WTC11 (cell line): ENCODE measurements at regions not wholly inside any gene's neighbourhood (a gene's known extent, or its start where the extent isn't known, plus 50 kb on each side); places are given as distances from the start of the nearest gene placed in this dataset.

Experiments
- ATAC-seq: fragments of 200-7000 bp; cut with Tn5 transposase; 2 replicates; pipeline ENCODE4 v1.10.0; 2021; ENCODE audit warnings: mild to moderate bottlenecking, moderate library complexity
- CTCF ChIA-PET: fragments of 300-600 bp; sonication (Branson Sonifier 250); formaldehyde crosslinking; loops from one replicate; lab custom pipeline; 2021; ENCODE audit warnings: antibody characterized with exemption; lab: Charles Lee
- POLR2A ChIA-PET: fragments of 350-600 bp; sonication (Branson Sonifier 250); formaldehyde crosslinking; loops from one replicate; lab custom pipeline; 2021; ENCODE audit warnings: antibody characterized with exemption; lab: Charles Lee
- DNase-seq: peaks from one replicate; pipeline ENCODE4 v3.0.0; 2021; ENCODE audit warnings: low spot score
- H3K27ac Mint-ChIP-seq: 2 replicates; pipeline ENCODE4 v1.8.0; 2021; ENCODE audit warnings: mixed read lengths
- H3K27me3 Mint-ChIP-seq: 2 replicates; pipeline ENCODE4 v1.8.0; 2021; ENCODE audit warnings: low read depth, mild to moderate bottlenecking, moderate library complexity, mixed read lengths
- H3K36me3 Mint-ChIP-seq: 2 replicates; pipeline ENCODE4 v1.8.0; 2021; ENCODE audit warnings: mixed read lengths
- H3K4me1 Mint-ChIP-seq: 2 replicates; pipeline ENCODE4 v1.8.0; 2022; ENCODE audit warnings: mixed read lengths
- H3K4me3 Mint-ChIP-seq: 2 replicates; pipeline ENCODE4 v1.8.0; 2021; ENCODE audit warnings: mild to moderate bottlenecking, moderate library complexity, mixed read lengths
- H3K9me3 Mint-ChIP-seq: 2 replicates; pipeline ENCODE4 v1.8.0; 2021; ENCODE audit warnings: mixed read lengths
- ATF1 ChIP-seq: sonication (generic); formaldehyde crosslinking; IDR thresholded peaks from 2 replicates; pipeline ENCODE4 v1.8.1; 2023; ENCODE audit warnings: mild to moderate bottlenecking, moderate library complexity, missing genetic modification reagents
- CREM ChIP-seq: sonication (generic); formaldehyde crosslinking; IDR thresholded peaks from 2 replicates; pipeline ENCODE4 v1.8.1; 2022; ENCODE audit warnings: mild to moderate bottlenecking, missing genetic modification reagents, moderate library complexity
- EMX1 ChIP-seq: fragments of 250-450 bp; sonication (Bioruptor Pico); IDR thresholded peaks from 2 replicates; pipeline ENCODE4 v1.8.0; 2021; ENCODE audit warnings: mild to moderate bottlenecking
- ESRRA ChIP-seq: sonication (generic); formaldehyde crosslinking; IDR thresholded peaks from 2 replicates; pipeline ENCODE4 v1.8.1; 2022; ENCODE audit warnings: mild to moderate bottlenecking, missing genetic modification reagents, borderline replicate concordance
- IRF2 ChIP-seq: sonication (generic); formaldehyde crosslinking; IDR thresholded peaks from 2 replicates; pipeline ENCODE4 v1.8.0; 2022; ENCODE audit warnings: low read depth, missing genetic modification reagents, borderline replicate concordance
- OVOL2 ChIP-seq: fragments of 250-450 bp; sonication (Bioruptor Pico); IDR thresholded peaks from 2 replicates; pipeline ENCODE4 v1.9.0; 2021; ENCODE audit warnings: mild to moderate bottlenecking, borderline replicate concordance
- RORB ChIP-seq: fragments of 250-450 bp; sonication (Bioruptor Pico); IDR thresholded peaks from 2 replicates; pipeline ENCODE4 v1.9.0; 2021; ENCODE audit warnings: mild to moderate bottlenecking
- SOX15 ChIP-seq: fragments of 250-450 bp; sonication (Bioruptor Pico); IDR thresholded peaks from 2 replicates; pipeline ENCODE4 v1.9.0; 2021; ENCODE audit warnings: mild to moderate bottlenecking
- SP1 ChIP-seq: sonication (generic); formaldehyde crosslinking; conservative IDR thresholded peaks from 2 replicates; pipeline ENCODE4 v1.8.1; 2022; ENCODE audit warnings: missing genetic modification reagents
- ZBTB21 ChIP-seq: sonication (generic); formaldehyde crosslinking; IDR thresholded peaks from 2 replicates; pipeline ENCODE4 v1.8.1; 2023; ENCODE audit warnings: mild to moderate bottlenecking, missing genetic modification reagents, borderline replicate concordance
- ZNF232 ChIP-seq: sonication (generic); formaldehyde crosslinking; IDR thresholded peaks from 2 replicates; pipeline ENCODE4 v1.8.0; 2022; ENCODE audit warnings: mild to moderate bottlenecking, missing genetic modification reagents
- ZNF416 ChIP-seq: fragments of 250-450 bp; sonication (Bioruptor Pico); IDR thresholded peaks from 2 replicates; pipeline ENCODE4 v1.9.0; 2021; ENCODE audit warnings: mild to moderate bottlenecking, inconsistent platforms
- ZNF671 ChIP-seq: fragments of 250-450 bp; sonication (Bioruptor Pico); IDR thresholded peaks from 2 replicates; pipeline ENCODE4 v1.8.0; 2021; ENCODE audit warnings: mild to moderate bottlenecking
- TF ChIP-seq, protein P1 (sequence below): fragments of 200-600 bp; IDR thresholded peaks from 2 replicates; pipeline ENCODE4 v1.8.0; 2022; ENCODE audit warnings: antibody characterized with exemption
- TF ChIP-seq, protein P2 (sequence below): fragments of 250-450 bp; sonication (Bioruptor Pico); IDR thresholded peaks from 2 replicates; pipeline ENCODE4 v1.9.0; 2021; ENCODE audit warnings: moderate library complexity, mild to moderate bottlenecking, inconsistent platforms, borderline replicate concordance
- TF ChIP-seq, protein P3 (sequence below): sonication (generic); formaldehyde crosslinking; conservative IDR thresholded peaks from 2 replicates; pipeline ENCODE4 v1.8.1; 2023; ENCODE audit warnings: mild to moderate bottlenecking, low read depth, missing genetic modification reagents, moderate library complexity
- TF ChIP-seq, protein P4 (sequence below): sonication (generic); formaldehyde crosslinking; IDR thresholded peaks from 2 replicates; pipeline ENCODE4 v1.8.1; 2022; ENCODE audit warnings: missing genetic modification reagents, borderline replicate concordance
- TF ChIP-seq, protein P5 (sequence below): sonication (generic); formaldehyde crosslinking; IDR thresholded peaks from 2 replicates; pipeline ENCODE4 v1.8.0; 2023; ENCODE audit warnings: missing genetic modification reagents
- TF ChIP-seq, protein P6 (sequence below): fragments of 250-450 bp; sonication (Bioruptor Pico); IDR thresholded peaks from 2 replicates; pipeline ENCODE4 v1.9.0; 2021; ENCODE audit warnings: mild to moderate bottlenecking, borderline replicate concordance

DNA sequence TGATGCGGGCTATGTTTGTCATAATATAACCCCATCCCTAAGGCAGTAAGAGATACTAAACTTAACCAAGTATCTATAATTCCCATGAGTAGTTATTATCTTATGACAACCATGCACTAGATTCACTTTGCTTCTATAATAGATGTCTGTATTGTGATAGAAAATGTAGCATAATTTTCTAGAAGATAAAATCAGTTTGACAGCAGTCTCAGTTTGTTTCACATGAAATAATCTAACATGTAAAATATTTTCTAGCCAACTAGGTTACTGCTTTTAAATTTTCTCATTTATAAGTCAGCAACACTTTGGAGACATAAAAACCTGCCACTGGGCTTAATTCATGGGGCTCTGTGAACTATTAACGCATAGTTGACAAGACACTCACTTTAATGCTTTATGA, 1410.7 kb upstream of the ATXN8OS start:
- Mint-ChIP-seq H3K27ac (no peak overlapping the region), H3K9me3 (no peaks in the 10 kb centered on the region), H3K4me3 (no peak overlapping the region), H3K4me1 (no peaks in the 10 kb centered on the region), H3K36me3 (no peaks in the 10 kb centered on the region), H3K27me3 (no peaks in the 10 kb centered on the region)
- ChIA-PET POLR2A (no interaction called here), CTCF (no interaction called here)
- TF ChIP-seq RORB (CRISPR knock-in tag) (no peak), ZNF671 (CRISPR knock-in tag) (no peak), ZNF232 (no peak), IRF2 (no peak), CREM (CRISPR knock-in tag) (no peak), ESRRA (CRISPR knock-in tag) (no peak), ZBTB21 (CRISPR knock-in tag) (no peak), EMX1 (CRISPR knock-in tag) (no peak), OVOL2 (no peak)
- TF ChIP-seq, protein P1, sequence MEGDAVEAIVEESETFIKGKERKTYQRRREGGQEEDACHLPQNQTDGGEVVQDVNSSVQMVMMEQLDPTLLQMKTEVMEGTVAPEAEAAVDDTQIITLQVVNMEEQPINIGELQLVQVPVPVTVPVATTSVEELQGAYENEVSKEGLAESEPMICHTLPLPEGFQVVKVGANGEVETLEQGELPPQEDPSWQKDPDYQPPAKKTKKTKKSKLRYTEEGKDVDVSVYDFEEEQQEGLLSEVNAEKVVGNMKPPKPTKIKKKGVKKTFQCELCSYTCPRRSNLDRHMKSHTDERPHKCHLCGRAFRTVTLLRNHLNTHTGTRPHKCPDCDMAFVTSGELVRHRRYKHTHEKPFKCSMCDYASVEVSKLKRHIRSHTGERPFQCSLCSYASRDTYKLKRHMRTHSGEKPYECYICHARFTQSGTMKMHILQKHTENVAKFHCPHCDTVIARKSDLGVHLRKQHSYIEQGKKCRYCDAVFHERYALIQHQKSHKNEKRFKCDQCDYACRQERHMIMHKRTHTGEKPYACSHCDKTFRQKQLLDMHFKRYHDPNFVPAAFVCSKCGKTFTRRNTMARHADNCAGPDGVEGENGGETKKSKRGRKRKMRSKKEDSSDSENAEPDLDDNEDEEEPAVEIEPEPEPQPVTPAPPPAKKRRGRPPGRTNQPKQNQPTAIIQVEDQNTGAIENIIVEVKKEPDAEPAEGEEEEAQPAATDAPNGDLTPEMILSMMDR: no peak
- TF ChIP-seq, protein P2, sequence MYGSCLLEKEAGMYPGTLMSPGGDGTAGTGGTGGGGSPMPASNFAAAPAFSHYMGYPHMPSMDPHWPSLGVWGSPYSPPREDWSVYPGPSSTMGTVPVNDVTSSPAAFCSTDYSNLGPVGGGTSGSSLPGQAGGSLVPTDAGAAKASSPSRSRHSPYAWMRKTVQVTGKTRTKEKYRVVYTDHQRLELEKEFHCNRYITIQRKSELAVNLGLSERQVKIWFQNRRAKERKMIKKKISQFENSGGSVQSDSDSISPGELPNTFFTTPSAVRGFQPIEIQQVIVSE (CRISPR knock-in tag): no peak
- TF ChIP-seq, protein P3, sequence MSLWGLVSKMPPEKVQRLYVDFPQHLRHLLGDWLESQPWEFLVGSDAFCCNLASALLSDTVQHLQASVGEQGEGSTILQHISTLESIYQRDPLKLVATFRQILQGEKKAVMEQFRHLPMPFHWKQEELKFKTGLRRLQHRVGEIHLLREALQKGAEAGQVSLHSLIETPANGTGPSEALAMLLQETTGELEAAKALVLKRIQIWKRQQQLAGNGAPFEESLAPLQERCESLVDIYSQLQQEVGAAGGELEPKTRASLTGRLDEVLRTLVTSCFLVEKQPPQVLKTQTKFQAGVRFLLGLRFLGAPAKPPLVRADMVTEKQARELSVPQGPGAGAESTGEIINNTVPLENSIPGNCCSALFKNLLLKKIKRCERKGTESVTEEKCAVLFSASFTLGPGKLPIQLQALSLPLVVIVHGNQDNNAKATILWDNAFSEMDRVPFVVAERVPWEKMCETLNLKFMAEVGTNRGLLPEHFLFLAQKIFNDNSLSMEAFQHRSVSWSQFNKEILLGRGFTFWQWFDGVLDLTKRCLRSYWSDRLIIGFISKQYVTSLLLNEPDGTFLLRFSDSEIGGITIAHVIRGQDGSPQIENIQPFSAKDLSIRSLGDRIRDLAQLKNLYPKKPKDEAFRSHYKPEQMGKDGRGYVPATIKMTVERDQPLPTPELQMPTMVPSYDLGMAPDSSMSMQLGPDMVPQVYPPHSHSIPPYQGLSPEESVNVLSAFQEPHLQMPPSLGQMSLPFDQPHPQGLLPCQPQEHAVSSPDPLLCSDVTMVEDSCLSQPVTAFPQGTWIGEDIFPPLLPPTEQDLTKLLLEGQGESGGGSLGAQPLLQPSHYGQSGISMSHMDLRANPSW (CRISPR knock-in tag): no peak
- TF ChIP-seq, protein P4, sequence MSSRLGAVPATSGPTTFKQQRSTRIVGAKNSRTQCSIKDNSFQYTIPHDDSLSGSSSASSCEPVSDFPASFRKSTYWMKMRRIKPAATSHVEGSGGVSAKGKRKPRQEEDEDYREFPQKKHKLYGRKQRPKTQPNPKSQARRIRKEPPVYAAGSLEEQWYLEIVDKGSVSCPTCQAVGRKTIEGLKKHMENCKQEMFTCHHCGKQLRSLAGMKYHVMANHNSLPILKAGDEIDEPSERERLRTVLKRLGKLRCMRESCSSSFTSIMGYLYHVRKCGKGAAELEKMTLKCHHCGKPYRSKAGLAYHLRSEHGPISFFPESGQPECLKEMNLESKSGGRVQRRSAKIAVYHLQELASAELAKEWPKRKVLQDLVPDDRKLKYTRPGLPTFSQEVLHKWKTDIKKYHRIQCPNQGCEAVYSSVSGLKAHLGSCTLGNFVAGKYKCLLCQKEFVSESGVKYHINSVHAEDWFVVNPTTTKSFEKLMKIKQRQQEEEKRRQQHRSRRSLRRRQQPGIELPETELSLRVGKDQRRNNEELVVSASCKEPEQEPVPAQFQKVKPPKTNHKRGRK: no peak
- TF ChIP-seq, protein P5, sequence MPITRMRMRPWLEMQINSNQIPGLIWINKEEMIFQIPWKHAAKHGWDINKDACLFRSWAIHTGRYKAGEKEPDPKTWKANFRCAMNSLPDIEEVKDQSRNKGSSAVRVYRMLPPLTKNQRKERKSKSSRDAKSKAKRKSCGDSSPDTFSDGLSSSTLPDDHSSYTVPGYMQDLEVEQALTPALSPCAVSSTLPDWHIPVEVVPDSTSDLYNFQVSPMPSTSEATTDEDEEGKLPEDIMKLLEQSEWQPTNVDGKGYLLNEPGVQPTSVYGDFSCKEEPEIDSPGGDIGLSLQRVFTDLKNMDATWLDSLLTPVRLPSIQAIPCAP: no peak
- DNase-seq (no peak), ATAC-seq (no peak)

DNA sequence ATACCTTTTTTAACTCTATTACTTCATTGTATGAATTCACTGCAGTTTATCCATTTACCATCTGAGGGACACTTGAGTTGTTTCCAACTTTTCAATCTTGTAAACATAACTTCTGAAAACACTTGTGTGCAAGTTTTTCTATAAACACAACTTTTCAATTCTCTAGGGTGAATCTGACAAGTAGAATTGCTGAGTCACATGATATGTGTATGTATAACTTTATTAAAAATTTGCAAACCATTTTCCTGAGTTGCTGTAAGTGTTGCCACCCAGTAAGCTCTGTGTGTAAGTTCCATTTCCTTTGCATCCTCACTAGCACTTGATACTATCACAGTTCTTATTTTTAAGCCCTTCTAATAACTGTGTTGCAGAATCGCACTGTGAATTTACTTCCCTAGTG, 1415.6 kb upstream of the ATXN8OS start:
- Mint-ChIP-seq H3K27ac (no peak overlapping the region), H3K9me3 (no peaks in the 10 kb centered on the region), H3K36me3 (no peaks in the 10 kb centered on the region), H3K4me1 (peaks cover 15% of the 10 kb centered on the region), H3K27me3 (no peaks in the 10 kb centered on the region), H3K4me3 (no peak overlapping the region)
- DNase-seq (no peak), ATAC-seq (no peak)
- TF ChIP-seq ATF1 (CRISPR knock-in tag): no peak
- TF ChIP-seq SP1 (CRISPR knock-in tag): no peak
- no peak for TF ChIP-seq SOX15
- no peak for TF ChIP-seq ZBTB21 (CRISPR knock-in tag)
- no peak for TF ChIP-seq ZNF416 (CRISPR knock-in tag)
- TF ChIP-seq CREM (CRISPR knock-in tag): no peak
- TF ChIP-seq, protein P4: no peak
- TF ChIP-seq, protein P6, sequence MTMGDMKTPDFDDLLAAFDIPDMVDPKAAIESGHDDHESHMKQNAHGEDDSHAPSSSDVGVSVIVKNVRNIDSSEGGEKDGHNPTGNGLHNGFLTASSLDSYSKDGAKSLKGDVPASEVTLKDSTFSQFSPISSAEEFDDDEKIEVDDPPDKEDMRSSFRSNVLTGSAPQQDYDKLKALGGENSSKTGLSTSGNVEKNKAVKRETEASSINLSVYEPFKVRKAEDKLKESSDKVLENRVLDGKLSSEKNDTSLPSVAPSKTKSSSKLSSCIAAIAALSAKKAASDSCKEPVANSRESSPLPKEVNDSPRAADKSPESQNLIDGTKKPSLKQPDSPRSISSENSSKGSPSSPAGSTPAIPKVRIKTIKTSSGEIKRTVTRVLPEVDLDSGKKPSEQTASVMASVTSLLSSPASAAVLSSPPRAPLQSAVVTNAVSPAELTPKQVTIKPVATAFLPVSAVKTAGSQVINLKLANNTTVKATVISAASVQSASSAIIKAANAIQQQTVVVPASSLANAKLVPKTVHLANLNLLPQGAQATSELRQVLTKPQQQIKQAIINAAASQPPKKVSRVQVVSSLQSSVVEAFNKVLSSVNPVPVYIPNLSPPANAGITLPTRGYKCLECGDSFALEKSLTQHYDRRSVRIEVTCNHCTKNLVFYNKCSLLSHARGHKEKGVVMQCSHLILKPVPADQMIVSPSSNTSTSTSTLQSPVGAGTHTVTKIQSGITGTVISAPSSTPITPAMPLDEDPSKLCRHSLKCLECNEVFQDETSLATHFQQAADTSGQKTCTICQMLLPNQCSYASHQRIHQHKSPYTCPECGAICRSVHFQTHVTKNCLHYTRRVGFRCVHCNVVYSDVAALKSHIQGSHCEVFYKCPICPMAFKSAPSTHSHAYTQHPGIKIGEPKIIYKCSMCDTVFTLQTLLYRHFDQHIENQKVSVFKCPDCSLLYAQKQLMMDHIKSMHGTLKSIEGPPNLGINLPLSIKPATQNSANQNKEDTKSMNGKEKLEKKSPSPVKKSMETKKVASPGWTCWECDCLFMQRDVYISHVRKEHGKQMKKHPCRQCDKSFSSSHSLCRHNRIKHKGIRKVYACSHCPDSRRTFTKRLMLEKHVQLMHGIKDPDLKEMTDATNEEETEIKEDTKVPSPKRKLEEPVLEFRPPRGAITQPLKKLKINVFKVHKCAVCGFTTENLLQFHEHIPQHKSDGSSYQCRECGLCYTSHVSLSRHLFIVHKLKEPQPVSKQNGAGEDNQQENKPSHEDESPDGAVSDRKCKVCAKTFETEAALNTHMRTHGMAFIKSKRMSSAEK (CRISPR knock-in tag): no peak
- ChIA-PET POLR2A (no interaction called here), CTCF (no interaction called here)
